ENCODE measurements at regions not wholly inside any gene's neighbourhood (a gene's known extent, or its start where the extent isn't known, plus 50 kb on each side); places are given as distances from the start of the nearest gene placed in this dataset.

DNA sequence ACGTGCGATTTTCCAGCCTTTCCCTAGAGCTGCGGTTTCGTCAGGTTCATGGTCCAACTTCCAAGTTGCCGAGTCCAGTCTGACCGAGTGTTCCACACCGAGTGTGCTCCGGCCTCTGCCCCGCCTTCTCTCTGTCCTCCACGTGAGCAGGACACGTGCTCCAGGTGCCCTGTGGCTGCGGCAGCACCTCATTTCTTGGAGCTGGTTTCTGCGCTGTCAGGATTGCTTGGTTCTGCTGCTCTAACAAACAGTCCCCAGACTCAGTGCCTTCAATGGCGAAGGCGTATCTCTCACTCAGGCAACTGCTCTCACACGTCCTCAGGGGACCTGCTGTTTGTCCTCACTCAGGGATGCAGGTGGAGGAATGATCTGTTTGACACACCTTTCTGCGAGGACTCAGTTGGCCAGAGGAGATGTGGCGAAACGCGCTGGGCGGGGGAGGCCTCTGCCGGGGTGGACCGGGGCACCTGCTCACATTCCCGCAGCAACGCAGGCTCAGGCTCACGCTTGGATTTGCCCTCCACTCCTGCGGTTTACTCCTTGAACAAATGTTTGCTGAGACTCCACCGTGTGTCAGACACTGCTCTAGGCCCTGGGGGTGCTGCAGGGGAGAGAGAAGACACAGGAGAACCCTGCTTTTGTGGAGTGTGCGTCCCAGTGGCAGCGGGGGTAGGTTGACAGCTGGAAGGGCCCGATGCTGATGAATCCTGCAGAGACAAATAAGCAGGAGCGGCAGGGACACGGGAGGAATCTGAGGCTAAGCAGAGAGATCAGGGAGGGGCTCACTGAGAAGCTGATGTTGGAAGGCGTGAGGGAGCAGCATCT lies 63.4 kb upstream of the FBRSL1 start:
- Mint-ChIP-seq H3K4me1 (peaks cover 85% of the 10 kb centered on the region), H3K36me3 (ENCODE audit: low read depth) (no peaks in the 10 kb centered on the region), H3K27me3 (ENCODE audit: low read depth) (peaks cover 59% of the 10 kb centered on the region), H3K4me3 (peak overlapping the region in 2 of 3 experiments; percentile 25 to 32), H3K9me3 (peaks cover 13% of the 10 kb centered on the region), H3K27ac (peak overlapping the region; percentile 61 to 95 (median 92))
- TF ChIP-seq, protein P1, sequence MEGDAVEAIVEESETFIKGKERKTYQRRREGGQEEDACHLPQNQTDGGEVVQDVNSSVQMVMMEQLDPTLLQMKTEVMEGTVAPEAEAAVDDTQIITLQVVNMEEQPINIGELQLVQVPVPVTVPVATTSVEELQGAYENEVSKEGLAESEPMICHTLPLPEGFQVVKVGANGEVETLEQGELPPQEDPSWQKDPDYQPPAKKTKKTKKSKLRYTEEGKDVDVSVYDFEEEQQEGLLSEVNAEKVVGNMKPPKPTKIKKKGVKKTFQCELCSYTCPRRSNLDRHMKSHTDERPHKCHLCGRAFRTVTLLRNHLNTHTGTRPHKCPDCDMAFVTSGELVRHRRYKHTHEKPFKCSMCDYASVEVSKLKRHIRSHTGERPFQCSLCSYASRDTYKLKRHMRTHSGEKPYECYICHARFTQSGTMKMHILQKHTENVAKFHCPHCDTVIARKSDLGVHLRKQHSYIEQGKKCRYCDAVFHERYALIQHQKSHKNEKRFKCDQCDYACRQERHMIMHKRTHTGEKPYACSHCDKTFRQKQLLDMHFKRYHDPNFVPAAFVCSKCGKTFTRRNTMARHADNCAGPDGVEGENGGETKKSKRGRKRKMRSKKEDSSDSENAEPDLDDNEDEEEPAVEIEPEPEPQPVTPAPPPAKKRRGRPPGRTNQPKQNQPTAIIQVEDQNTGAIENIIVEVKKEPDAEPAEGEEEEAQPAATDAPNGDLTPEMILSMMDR (IDR thresholded peaks at IDR 0.05; ENCODE audit: unreplicated experiment in 3 of 3) = no peak

DNA sequence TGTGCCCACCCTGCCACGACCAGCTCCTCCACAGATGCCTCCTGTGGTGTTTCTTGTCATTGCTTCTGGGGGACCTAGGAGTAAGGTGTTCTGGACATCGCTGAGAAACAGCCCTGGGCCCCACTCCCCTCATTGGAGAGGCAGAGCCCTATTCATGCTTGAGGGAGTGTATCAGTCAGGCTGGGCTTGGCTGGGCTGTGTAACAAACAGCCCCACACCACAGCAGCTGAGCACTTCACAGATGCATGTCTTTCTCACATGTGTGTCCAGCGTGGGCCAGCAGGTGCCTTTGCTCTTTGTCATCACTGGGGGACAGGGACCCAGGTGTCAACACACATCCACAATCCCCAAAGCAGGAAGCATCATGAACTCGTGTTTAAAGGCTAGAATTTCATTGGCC lies 65.1 kb upstream of the FBRSL1 start:
- Mint-ChIP-seq H3K27me3 (ENCODE audit: low read depth) (peaks cover 63% of the 10 kb centered on the region), H3K36me3 (ENCODE audit: low read depth) (no peaks in the 10 kb centered on the region), H3K4me1 (peaks cover 80% of the 10 kb centered on the region), H3K4me3 (no peak overlapping the region), H3K9me3 (peaks cover 15% of the 10 kb centered on the region), H3K27ac (peak overlapping the region in 1 of 3 experiments; percentile 28)
- TF ChIP-seq, protein P1 (IDR thresholded peaks at IDR 0.05; ENCODE audit: unreplicated experiment in 3 of 3) = no peak

DNA sequence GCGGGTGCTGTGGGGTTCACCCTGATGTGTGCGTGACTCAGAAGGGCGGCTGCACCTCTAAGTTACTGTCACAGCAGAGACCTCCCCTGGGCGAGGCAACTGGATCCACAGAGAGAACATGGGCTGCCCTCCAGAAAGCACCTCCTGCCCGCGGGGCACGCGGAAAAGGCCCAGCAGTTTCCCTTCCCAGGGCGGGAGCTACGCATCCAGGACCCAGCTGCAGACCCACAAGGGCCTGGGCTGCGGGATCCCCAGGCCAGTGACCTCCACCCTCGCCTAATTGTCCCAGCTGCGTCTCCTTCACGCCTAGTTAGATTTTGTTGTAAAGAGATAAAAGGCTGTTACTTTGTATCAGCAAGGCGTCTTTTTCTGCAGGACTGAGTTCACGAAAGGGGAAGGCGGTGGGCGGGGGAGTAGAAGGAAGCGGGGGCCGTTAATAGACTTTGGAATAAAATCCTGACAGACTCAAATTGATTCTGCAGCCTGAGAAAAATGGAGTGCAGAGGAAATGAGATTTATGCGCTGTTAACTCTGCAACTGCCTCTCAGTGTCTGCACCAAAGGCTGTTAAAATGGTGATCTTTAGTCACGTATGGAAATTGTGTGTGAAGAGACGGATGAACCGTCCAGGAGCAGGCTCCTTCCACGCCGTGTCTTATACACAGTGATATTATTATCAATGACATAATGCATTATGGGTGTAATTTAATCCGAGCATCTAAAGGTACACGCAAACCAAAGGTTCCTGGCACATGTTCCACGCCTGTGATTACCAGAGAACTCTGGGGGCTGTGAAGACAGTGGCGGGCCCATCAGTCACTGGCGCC lies 65.9 kb upstream of the FBRSL1 start:
- peaks cover 15% of the 10 kb centered on the region for H3K9me3 Mint-ChIP-seq
- peak overlapping the region in 2 of 3 experiments; percentile 7 to 53 for H3K4me3 Mint-ChIP-seq
- peaks cover 66% of the 10 kb centered on the region for H3K27me3 Mint-ChIP-seq (ENCODE audit: low read depth)
- TF ChIP-seq, protein P1 (IDR thresholded peaks at IDR 0.05; ENCODE audit: unreplicated experiment in 3 of 3) = no peak
- H3K27ac Mint-ChIP-seq = peak overlapping the region; percentile 84 to 93 (median 85)
- H3K4me1 Mint-ChIP-seq = peaks cover 78% of the 10 kb centered on the region
- no peaks in the 10 kb centered on the region for H3K36me3 Mint-ChIP-seq (ENCODE audit: low read depth)

DNA sequence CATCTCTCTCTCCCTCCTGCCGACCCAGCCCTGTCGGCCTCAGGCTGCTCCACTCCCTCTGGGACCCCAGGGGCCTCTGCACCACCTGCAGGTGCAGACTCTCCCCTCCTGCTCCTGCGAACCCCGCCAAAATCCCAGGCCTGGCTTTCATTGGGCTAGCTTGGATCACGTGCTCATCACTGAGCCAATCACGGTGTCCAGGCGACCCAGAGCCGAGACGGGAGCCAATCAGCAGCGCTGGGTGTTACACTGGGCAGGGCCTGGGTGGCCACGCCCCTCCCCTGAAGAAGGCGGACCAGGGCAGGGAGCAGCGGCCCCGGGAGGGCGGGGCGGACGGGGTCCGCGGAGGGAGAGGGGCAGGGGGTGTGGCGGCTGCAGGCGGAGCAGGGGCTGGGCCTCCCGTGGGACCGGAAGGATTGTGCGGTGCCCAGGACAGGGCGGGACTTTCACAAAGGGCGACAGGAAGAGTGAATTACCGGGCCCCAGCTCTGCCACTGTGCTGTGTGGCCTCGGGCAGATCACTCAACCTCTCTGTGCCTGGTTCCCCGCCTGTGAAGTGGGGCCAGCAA lies 66.6 kb upstream of the FBRSL1 start:
- Mint-ChIP-seq H3K4me1 (peaks cover 77% of the 10 kb centered on the region), H3K9me3 (peaks cover 15% of the 10 kb centered on the region), H3K27me3 (ENCODE audit: low read depth) (peaks cover 69% of the 10 kb centered on the region), H3K4me3 (no peak overlapping the region), H3K36me3 (ENCODE audit: low read depth) (no peaks in the 10 kb centered on the region), H3K27ac (peak overlapping the region in 2 of 3 experiments; percentile 39 to 73)
- TF ChIP-seq, protein P1 (IDR thresholded peaks at IDR 0.05; ENCODE audit: unreplicated experiment in 3 of 3) = no peak

DNA sequence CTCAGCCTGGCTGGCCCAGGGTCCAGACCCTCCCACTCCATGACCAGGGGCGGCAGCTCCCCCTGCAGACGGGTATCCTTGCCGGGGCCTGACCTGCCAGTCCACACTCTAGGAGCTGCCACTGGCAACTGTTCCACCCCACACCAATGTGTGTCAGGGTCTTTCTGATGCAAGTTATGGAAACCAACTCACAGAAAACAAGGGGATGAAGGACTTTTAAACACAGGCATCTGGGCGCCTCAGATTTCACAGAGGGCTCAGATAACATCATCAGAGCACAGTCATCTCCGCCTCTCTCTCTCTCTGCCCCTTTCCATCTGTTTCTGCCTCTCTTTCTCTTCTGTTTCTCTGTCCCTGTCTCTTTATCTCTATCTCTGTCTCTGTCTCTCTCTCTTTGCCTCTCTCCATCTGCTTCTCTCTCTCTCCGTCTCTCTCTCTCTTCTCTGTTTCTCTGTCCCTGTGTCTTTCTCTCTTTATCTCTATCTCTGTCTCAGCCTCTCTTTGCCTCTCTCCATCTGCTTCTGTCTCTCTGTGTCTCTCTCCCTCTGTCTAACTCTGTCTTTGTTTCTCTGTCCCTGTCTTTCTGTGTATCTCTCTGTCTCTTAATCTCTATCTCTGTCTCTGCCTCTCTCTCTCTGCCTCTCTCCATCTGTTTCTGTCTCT lies 67.4 kb upstream of the FBRSL1 start:
- peak overlapping the region; percentile 39 to 87 (median 73) for H3K27ac Mint-ChIP-seq
- H3K9me3 Mint-ChIP-seq = peaks cover 15% of the 10 kb centered on the region
- H3K4me3 Mint-ChIP-seq = peak overlapping the region; percentile 45 to 50 (median 48)
- peaks cover 68% of the 10 kb centered on the region for H3K27me3 Mint-ChIP-seq (ENCODE audit: low read depth)
- peaks cover 74% of the 10 kb centered on the region for H3K4me1 Mint-ChIP-seq
- TF ChIP-seq, protein P1 (IDR thresholded peaks at IDR 0.05; ENCODE audit: unreplicated experiment in 3 of 3) = peak in 1 of 3 experiments; percentile 11
- no peaks in the 10 kb centered on the region for H3K36me3 Mint-ChIP-seq (ENCODE audit: low read depth)
